CD14-positive monocyte (primary cell): ENCODE measurements at regions not wholly inside any gene's neighbourhood (a gene's known extent, or its start where the extent isn't known, plus 50 kb on each side); places are given as distances from the start of the nearest gene placed in this dataset.

Experiments used
- DNase-seq, 3 donors: peaks; one replicate each; pipeline ENCODE4 v3.0.0-alpha.2; 2011 to 2022
- H2AFZ ChIP-seq: 2 replicates; pipeline ENCODE4 v1.6.0; 2012; ENCODE audit warnings: mild to moderate bottlenecking, low read depth, low read length, inconsistent platforms; ENCODE audit not compliant: insufficient read depth, poor library complexity, severe bottlenecking
- H3K27ac ChIP-seq, 2 donors: 1 replicate in 1 of 2; 2 replicates in 1 of 2; pipeline ENCODE4 v1.5.1; 2012 to 2013; ENCODE audit warnings: low read length in 2 of 2, control low read depth in 1 of 2, inconsistent platforms in 1 of 2, low read depth in 1 of 2, mild to moderate bottlenecking in 1 of 2
- H3K27me3 ChIP-seq, 2 donors: one replicate each; pipeline versions ENCODE4 v1.6.0 to v1.6.1; 2011 to 2013; ENCODE audit warnings: low read length in 2 of 2; ENCODE audit not compliant: control insufficient read depth in 2 of 2, insufficient read depth in 2 of 2
- H3K36me3 ChIP-seq, 2 donors: replicated peaks in 1 of 2; 1 replicate in 1 of 2; 2 replicates in 1 of 2; pipeline versions ENCODE4 v1.5.1 to v1.6.1; 2012 to 2013; ENCODE audit warnings: low read length in 2 of 2, control low read depth in 1 of 2, inconsistent platforms in 1 of 2, mild to moderate bottlenecking in 1 of 2; ENCODE audit not compliant: insufficient read depth in 2 of 2, control insufficient read depth in 1 of 2
- H3K4me1 ChIP-seq, 2 donors: 1 replicate in 1 of 2; 2 replicates in 1 of 2; pipeline versions ENCODE4 v1.5.1 to v1.6.1; 2012 to 2013; ENCODE audit warnings: low read length in 2 of 2, control low read depth in 1 of 2, inconsistent platforms in 1 of 2, mild to moderate bottlenecking in 1 of 2, moderate library complexity in 1 of 2; ENCODE audit not compliant: insufficient read depth in 2 of 2, control insufficient read depth in 1 of 2
- H3K4me2 ChIP-seq: replicated peaks from 2 replicates; pipeline ENCODE3; 2012; ENCODE audit warnings: low read length, moderate library complexity, mild to moderate bottlenecking; ENCODE audit not compliant: poor library complexity, severe bottlenecking; ENCODE audit errors: extremely low read depth
- H3K4me3 ChIP-seq, 3 experiments: fragments of 200-600 bp in 1 of 3; sonication (generic) in 1 of 3; replicated peaks in 1 of 3; 1 replicate in 2 of 3; 2 replicates in 1 of 3; pipeline ENCODE4 v1.5.1; 2011 to 2013; ENCODE audit warnings: low read length in 3 of 3, mild to moderate bottlenecking in 3 of 3, control low read depth in 2 of 3, low read depth in 2 of 3, inconsistent platforms in 1 of 3, moderate library complexity in 1 of 3
- H3K79me2 ChIP-seq: 2 replicates; pipeline ENCODE4 v1.6.0; 2012; ENCODE audit warnings: mild to moderate bottlenecking, control low read depth, inconsistent platforms, low read length, moderate library complexity; ENCODE audit not compliant: insufficient read depth
- H3K9ac ChIP-seq: 2 replicates; pipeline ENCODE4 v1.6.0; 2017; ENCODE audit warnings: low read length, mild to moderate bottlenecking; ENCODE audit not compliant: insufficient read depth, poor library complexity, severe bottlenecking
- H3K9me3 ChIP-seq, 2 donors: replicated peaks in 1 of 2; 1 replicate in 1 of 2; 2 replicates in 1 of 2; pipeline versions ENCODE4 v1.5.1 to v1.6.1; 2012 to 2013; ENCODE audit warnings: low read length in 2 of 2, control low read depth in 1 of 2; ENCODE audit not compliant: control insufficient read depth in 1 of 2, insufficient read depth in 1 of 2
- H4K20me1 ChIP-seq: 2 replicates; pipeline ENCODE4 v1.6.0; 2012; ENCODE audit warnings: mild to moderate bottlenecking, low read length, control low read depth, moderate library complexity; ENCODE audit not compliant: insufficient read depth
- H3K27ac Mint-ChIP-seq, 7 donors: one replicate each; pipeline ENCODE4 v1.8.0; 2020; ENCODE audit warnings: mild to moderate bottlenecking in 7 of 7, mixed read lengths in 7 of 7, moderate library complexity in 6 of 7, inconsistent platforms in 2 of 7
- H3K27me3 Mint-ChIP-seq, 3 donors: one replicate each; pipeline ENCODE4 v1.8.0; 2021 to 2022; ENCODE audit warnings: low read depth in 3 of 3, mild to moderate bottlenecking in 3 of 3, mixed read lengths in 3 of 3, moderate library complexity in 3 of 3, inconsistent platforms in 1 of 3
- H3K36me3 Mint-ChIP-seq, 2 donors: one replicate each; pipeline ENCODE4 v1.8.0; 2020; ENCODE audit warnings: mixed read lengths in 2 of 2, inconsistent platforms in 1 of 2, mild to moderate bottlenecking in 1 of 2
- H3K4me1 Mint-ChIP-seq: one replicate; pipeline ENCODE4 v1.8.0; 2020; ENCODE audit warnings: mild to moderate bottlenecking, mixed read lengths
- H3K4me3 Mint-ChIP-seq, 2 donors: one replicate each; pipeline ENCODE4 v1.8.0; 2020; ENCODE audit warnings: mild to moderate bottlenecking in 2 of 2, mixed read lengths in 2 of 2, moderate library complexity in 1 of 2
- H3K9me3 Mint-ChIP-seq, 7 donors: one replicate each; pipeline ENCODE4 v1.8.0; 2020 to 2022; ENCODE audit warnings: mixed read lengths in 7 of 7, mild to moderate bottlenecking in 6 of 7, moderate library complexity in 6 of 7, inconsistent platforms in 2 of 7
- CTCF ChIP-seq: fragments of 200-600 bp; IDR thresholded peaks from one replicate; pipeline ENCODE4 v1.8.0; 2022; ENCODE audit warnings: antibody characterized with exemption, mild to moderate bottlenecking
- WGBS: methylation state at CpG from one replicate; pipeline ENCODE4 v1.1.5; 2013; ENCODE audit warnings: missing lambda C conversion rate; ENCODE audit not compliant: insufficient coverage; 5-methylcytosine and 5-hydroxymethylcytosine counted together
- intact Hi-C, 2 donors: fragments of 100-400 bp; cut with micrococcal nuclease; formaldehyde crosslinking; loops; one replicate each; pipeline versions ENCODE4 v1.15.0 to v1.15.1; 2023

- Mint-ChIP-seq H3K27ac (no peak overlapping the region), H3K27me3 (no peaks in the 10 kb centered on the region), H3K36me3 (no peaks in the 10 kb centered on the region), H3K9me3 (peaks cover 9 to 51% (median 30%) of the 10 kb centered on the region in 7 donors), H3K4me1 (no peaks in the 10 kb centered on the region), H3K4me3 (no peak overlapping the region)
- Histone ChIP-seq H3K4me3 (no peak overlapping the region), H4K20me1 (no peaks in the 10 kb centered on the region), H3K4me2 (no peak overlapping the region), H3K9me3 (peaks cover 36 to 46% of the 10 kb centered on the region in 2 donors), H2AFZ (no peak overlapping the region), H3K4me1 (no peaks in the 10 kb centered on the region), H3K27me3 (no peaks in the 10 kb centered on the region), H3K27ac (no peak overlapping the region), H3K36me3 (no peaks in the 10 kb centered on the region), H3K79me2 (no peaks in the 10 kb centered on the region), H3K9ac (no peak overlapping the region)
- no peak for DNase-seq
- TF ChIP-seq CTCF = no peak
- intact Hi-C loops = no loop called here
- WGBS = no CpG with 5 or more reads among the region's 2 CpGs
Observed at GRCh38 chr7:67724955-67725354, 728.3 kb downstream of the TYW1 start.

GRCh38 chr7:67725423-67725822 is 728.8 kb downstream of the TYW1 start:
- Mint-ChIP-seq H3K9me3 (peaks cover 9 to 52% (median 30%) of the 10 kb centered on the region in 7 donors), H3K4me3 (no peak overlapping the region), H3K4me1 (no peaks in the 10 kb centered on the region), H3K27ac (no peak overlapping the region), H3K36me3 (no peaks in the 10 kb centered on the region), H3K27me3 (no peaks in the 10 kb centered on the region)
- no peak overlapping the region for H3K27ac ChIP-seq
- no peak overlapping the region for H3K4me2 ChIP-seq
- intact Hi-C loops = no loop called here
- no peaks in the 10 kb centered on the region for H3K79me2 ChIP-seq
- no peak for DNase-seq
- H3K4me1 ChIP-seq = no peaks in the 10 kb centered on the region
- no peaks in the 10 kb centered on the region for H3K36me3 ChIP-seq
- no peak overlapping the region for H3K9ac ChIP-seq
- TF ChIP-seq CTCF = no peak
- H3K9me3 ChIP-seq = peaks cover 36 to 45% of the 10 kb centered on the region in 2 donors
- 71% methylated on average over 3 of the region's 3 CpGs for WGBS
- H4K20me1 ChIP-seq = no peaks in the 10 kb centered on the region
- no peak overlapping the region for H3K4me3 ChIP-seq
- no peaks in the 10 kb centered on the region for H3K27me3 ChIP-seq
- no peak overlapping the region for H2AFZ ChIP-seq
